ENCODE measurements at regions not wholly inside any gene's neighbourhood (a gene's known extent, or its start where the extent isn't known, plus 50 kb on each side); places are given as distances from the start of the nearest gene placed in this dataset.
A peak's percentile ranks its signal among the peaks of the same experiment; 100 is the strongest.
"Not testable (repeated sequence)": the region's sequence is repeated elsewhere in the genome, so short reads cannot be mapped to it uniquely, and the experiment has no call there.

DNA sequence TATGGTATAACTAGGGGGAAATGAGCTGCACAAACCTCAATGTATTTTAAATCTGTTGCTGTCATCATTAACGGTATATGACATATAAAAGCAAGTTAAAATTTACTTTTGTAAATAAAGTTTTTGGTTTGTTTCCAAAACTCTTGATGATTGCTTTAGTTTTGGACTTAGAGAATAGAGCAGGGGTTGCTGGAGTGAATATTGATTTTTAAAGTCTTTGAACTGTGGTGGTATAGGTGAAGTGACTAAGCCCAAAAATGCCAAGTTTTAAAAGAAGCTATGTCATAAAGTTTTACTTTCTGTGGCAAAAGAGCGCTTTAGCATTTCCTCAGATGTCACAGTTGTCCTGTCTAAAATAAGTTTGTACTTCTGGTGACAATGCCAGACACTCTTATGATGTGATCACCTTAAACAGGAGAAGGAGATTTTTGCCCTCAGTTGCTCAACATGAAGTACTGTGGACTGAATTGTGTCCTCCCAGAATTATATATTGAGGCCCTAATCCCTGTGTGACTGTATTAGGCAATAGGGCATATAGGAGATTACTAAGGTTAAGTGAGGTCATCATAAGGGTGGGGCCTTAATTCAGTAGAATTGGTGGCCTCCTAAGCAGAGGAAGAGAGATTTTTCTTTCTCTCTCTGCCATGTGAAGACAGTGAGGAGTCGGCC, 175.2 kb upstream of the PLGLB1 start:
- DNase-seq (ENCODE audit: low read depth in 2 of 2), result not testable (repeated sequence)

DNA sequence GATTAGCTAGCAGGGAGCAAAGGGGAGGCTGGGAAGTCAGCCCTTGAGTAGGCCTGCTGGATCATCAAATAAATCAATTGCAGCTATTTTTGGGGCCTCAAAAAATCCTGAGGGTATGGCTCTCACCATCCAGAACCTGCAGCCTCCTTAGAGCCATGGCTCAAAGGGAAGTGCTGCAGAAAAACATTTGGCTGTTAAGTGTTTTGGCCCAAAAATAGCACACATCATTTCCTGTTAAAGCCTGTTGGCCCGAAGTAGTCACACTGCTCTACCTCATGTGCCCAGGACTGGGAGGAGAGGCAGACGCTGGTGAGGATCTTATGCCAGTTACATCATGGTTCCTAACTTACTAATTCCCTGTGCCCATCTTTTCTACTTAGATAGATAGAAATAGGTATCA, 176.8 kb upstream of the PLGLB1 start:
- DNase-seq (ENCODE audit: low read depth in 2 of 2), result not testable (repeated sequence)

DNA sequence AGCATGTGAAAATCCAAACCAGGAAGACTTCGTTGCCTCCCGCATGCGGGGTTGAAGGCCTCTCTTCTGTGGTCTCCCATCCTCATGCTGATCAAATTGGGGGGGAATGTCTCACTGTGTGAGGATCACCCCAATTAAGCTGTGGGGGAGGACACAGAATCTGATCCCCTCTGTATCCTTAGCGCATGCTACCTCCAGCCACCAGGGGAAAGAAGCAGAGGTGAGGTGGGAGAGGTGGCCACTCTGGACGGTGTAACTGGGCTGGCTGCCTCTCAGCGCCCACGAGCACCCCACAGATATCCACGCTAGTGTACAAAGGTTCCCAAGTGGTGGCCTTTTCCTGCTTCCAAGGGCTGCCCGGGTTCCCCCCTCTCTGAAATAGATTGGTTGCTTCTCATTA, 177.6 kb upstream of the PLGLB1 start:
- DNase-seq (ENCODE audit: low read depth in 2 of 2), result not testable (repeated sequence)

DNA sequence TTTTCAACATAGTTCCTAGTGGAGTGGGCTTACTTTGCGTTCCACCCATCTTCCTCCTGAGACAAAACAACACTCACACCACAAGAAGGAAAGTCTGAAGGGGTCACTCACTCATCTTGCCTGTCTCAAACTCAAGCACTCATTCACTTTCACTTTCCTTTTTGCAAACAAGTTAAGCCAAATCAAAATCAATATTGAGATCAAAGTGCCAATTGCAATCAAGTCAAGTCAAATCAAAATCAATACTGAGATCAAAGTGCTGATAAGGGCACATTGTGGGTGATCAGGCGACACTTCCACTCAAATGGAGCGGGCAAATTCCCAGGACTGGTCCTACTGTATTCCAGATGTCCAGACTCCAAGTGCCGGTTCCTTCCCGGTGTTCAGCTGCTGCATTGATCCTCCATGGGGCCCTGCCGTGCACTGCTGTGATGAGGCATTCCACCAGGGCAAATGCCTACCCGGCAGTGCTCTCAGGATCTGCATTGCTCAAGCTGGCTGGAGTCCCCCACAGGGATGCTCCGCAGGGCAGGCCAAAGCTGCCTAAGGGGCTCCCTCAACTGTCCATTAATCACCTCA, 183.0 kb upstream of the PLGLB1 start:
- DNase-seq (ENCODE audit: low read depth in 2 of 2), result not testable (repeated sequence)

DNA sequence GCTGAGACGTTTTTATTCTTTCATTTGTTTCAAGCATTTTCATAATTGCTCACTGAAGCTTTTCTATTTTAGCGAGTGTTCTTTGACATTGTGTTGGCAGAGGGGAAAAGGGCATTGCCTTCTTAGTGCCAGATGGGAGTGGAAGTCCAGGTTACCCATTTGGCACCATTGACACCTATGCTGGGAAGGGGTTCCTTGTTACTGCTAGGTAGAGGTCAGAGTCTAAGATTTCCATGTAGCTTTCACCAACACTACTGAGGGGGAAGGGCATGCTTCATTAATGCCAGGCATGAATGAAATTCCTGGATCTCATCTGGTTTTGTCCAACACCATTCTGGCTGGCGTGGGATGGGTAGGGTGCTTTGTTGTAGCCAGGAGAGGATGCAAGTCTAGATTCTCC, 191.3 kb upstream of the PLGLB1 start:
- not testable (repeated sequence) for DNase-seq (ENCODE audit: low read depth in 2 of 2)

DNA sequence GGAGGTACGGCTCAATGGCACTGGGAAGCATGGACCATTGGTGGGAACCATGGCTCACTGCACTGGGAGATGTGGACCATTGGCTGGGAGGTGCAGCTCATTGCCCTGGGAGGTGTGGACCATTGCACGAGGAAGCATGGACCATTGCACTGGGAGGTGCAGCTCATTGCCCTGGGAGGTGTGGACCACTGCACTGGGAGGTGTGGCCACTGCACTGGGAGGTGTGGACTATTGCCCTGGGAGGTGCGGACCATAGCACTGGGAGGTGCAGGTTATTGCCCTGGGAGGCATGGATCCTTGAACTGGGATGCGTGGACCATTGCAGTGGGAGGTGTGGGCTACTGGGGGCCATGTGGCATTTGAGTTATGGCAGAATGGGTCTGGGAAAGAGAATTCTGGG, 195.4 kb upstream of the PLGLB1 start:
- not testable (repeated sequence) for DNase-seq (ENCODE audit: low read depth in 2 of 2)

DNA sequence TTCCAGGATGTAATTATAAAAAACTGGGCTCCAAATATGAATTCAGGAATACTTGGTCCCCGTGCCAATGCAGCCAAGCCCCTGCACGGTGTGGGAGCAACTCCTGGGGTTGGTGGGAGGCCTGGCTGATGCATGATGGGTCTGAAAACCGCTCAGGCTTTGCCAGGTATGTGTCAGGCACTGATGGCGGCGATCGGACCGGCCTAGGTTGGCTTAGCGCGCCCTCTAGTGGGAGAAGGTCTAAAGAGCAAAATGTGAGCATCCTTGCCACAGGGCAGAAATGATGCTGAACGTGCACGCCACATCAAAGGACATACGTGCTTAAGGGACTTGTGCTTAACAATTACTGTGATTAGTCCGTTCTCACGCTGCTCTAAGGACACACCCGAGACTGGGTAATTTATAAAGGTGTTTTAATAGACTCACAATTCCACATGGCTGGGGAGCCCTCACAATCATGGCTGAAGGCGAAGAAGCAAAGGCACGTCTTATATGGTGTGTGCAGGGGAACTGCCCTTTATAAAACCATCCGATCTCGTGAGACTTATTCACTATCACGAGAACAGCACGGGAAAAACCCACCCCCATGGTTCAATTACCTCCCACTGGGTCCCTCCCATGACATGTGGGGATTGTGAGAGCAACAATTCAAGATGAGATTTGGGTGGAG, 196.2 kb upstream of the PLGLB1 start:
- not testable (repeated sequence) for DNase-seq (ENCODE audit: low read depth in 2 of 2)

DNA sequence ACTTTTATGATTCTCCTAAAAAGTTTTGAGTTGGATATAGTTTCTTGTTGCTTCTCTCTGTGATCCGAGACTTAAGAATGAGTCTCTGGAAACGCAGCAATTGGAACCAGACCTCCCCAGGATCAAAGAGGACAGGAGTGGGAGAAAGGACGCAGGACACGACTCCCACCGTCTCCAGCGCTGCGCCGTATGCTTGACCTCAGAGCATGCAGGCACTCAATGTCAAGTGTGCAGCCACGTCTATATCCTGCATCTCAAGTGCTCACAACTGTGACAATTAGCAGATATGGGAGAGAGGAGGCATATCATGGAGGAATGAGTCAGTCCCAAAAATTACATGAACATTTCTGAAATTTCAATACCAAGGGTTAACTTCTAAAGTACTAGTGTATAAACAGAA, 199.0 kb upstream of the PLGLB1 start:
- DNase-seq (ENCODE audit: low read depth in 2 of 2), result not testable (repeated sequence)

DNA sequence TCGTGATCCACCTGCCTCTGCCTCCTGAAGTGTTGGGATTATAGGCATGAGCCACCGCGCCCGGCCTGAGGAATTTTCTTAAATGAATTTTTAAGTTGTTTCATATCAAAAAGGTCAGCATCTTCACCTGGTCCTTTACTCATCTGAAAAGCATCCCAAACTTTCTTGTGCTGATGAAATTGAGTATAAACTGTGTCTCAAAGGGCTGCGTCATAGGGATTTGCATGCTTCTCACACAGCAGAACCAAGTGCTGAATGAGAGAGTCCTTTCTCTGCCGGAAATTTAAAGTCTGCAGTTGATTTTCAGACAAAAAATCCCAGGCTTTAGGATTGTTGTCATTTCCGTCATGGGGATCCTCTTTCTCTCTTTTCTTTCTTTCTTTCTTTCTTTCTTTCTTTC, 200.5 kb upstream of the PLGLB1 start:
- not testable (repeated sequence) for DNase-seq (ENCODE audit: low read depth in 2 of 2)

DNA sequence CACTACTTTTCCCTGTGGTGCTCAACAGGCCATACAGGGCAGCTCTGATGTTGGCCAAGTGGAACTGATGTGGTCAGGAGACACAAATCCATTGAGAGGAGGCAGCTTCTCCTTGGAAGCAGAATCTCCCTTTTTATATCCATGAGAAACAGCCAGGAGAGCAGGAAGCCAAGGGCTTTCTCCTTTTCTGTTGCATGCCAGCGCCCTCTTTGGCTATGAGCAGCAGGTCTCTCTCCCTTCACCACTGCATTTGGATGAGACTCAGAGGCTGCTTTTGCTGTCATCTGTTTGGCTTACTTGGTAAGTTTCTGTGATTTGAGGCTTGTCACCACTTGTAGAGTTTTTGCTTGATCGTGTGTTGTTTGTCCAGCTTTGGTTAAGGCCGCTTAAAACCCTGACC, 202.2 kb upstream of the PLGLB1 start:
- not testable (repeated sequence) for DNase-seq (ENCODE audit: low read depth in 2 of 2)

DNA sequence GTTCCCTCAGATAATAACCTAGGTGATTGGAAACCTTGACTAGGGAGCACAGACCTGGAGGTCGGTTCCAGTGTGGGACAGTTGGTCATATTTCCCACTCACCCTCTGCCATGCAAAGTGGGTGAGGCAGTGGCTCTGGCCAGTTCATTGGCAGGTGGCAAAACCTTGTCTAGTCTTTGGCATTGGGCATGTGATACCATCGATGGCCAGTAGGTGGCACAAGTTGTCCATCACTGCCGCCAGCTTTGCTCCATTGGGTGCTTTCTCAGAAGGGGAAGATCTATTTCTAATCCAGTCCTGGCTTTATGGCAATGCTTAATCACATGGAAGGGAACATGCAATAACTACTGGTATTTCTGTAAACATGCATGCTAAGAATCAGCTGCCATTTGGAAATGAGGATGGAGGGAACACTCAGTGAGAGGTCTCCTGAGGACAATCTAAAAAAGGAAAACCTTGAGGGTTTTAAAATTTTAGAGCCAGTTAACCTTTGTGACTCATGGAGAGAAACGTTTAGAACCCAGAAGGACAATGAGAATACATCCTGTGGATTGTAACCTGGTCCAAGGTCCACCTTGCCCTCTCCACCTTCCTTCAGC, 207.5 kb upstream of the PLGLB1 start:
- DNase-seq (ENCODE audit: low read depth in 2 of 2), result peak in 1 of 2 donors; percentile 3

DNA sequence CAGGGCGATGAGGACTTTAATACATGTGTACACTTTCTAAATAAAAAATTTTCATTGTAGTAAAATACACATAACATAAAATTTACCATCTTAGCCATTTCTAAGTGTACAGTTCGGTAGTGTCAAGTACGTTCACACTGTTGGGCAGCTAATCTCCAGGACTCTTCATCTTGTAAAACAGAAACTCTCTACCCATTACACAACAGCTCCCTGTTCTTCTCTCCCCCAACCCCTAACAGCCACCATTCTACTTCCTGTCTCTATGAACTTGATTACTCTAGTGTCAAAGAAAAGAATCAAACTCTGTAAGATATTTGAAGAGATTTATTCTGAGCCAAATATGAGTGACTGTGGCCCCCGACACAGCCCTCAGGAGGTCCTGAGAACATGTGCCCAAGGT, 208.3 kb upstream of the PLGLB1 start:
- DNase-seq (ENCODE audit: low read depth in 2 of 2), result not testable (repeated sequence)

DNA sequence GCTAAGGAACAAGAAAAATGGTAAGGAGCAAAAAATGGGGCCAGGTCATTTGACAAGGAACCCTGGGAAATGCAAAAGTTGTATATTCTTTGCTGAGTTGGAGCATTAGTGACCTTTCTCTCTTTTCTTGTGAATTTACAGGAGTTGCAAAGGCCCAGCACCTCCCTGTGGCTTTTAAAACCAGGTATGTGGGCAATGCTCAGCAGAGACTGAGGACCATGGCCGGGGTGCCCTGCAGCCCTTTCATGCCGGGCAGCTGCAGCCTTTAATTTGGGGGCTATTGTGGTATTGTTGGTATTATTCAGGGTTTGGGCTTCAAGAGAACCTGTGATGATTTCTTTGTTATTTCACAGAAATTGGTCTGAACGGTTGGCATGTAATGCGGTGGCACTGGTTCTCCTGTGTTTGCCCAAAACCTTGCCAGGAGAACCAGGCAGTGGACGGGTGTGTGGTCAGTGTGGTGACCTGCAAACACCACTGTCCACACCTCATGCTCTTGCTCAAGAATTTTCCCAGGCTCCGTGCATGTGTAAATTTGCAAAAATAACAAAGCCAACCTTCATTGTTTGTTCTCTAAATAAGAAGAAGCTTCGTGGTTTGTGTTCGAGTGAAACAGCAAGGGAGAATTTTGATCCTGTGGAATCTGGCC, 213.8 kb upstream of the PLGLB1 start:
- not testable (repeated sequence) for DNase-seq (ENCODE audit: low read depth in 2 of 2)

DNA sequence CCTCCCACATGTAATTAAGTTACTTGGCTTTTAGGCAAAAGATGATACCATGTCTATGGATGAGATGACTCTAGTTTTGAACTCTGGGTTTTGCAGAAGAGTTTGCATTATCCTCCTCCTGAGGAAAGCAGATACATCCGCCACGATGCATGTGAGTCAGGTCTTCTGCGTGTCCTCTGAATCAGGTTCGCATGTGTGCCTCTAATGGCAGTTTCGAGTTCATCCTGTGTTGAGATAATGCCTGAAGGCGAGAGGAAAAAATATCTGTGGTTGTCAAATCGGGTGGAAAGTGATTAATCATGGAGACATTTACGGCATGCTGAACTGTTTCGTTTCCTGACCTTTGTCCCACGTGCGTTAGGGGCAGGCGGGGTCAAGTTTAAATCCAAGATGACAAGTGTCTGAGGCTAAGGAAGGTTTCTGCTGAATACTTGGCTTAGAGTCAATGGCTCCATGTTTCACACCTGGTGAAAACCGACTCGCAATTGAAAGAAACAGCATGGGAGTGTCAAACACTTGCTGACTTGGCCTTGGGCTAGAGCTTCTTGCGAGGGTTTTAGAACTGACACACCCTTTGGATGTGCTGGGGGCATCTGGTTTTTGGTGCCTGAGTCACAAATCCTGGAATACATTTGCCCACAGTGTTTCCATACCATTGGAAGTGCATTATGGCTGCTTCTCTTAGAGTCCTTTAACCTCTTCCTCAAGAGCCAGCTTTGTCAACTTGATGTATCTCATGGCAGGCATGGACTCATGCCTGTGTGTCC, 216.1 kb upstream of the PLGLB1 start:
- DNase-seq (ENCODE audit: low read depth in 2 of 2), result peak in 1 of 2 donors; percentile 4

DNA sequence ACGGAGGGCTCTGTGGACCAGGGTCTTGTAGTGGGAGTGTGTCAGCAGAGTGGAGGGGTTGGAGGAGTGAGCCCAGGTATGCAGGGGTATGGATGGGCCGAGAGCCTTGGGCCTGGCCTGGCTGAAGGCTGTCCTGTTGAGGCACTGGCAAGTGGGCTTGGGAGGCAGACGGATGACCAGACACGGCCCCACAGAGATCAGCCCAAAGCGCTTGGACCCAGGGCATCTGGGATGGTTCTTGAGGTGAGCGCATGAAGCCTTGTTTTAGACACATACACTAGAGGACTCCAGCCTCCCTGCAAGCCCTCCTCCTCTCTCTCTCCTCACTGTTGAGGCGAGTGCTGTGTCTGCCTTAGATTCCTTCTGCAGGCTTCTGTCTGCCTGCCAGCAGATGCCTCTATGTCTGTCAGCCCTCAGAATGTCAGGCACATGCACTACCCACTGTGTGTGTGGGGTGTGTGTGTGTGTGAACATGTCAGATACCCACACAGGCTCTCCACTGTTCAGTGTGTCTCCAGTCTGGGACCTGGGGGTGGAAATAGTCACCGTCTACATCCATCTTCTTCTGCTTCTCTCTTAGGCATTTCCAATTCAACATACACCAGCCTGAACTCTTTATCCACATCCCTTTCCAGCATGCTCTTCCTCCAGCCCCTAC, 218.0 kb upstream of the PLGLB1 start:
- not testable (repeated sequence) for DNase-seq (ENCODE audit: low read depth in 2 of 2)

DNA sequence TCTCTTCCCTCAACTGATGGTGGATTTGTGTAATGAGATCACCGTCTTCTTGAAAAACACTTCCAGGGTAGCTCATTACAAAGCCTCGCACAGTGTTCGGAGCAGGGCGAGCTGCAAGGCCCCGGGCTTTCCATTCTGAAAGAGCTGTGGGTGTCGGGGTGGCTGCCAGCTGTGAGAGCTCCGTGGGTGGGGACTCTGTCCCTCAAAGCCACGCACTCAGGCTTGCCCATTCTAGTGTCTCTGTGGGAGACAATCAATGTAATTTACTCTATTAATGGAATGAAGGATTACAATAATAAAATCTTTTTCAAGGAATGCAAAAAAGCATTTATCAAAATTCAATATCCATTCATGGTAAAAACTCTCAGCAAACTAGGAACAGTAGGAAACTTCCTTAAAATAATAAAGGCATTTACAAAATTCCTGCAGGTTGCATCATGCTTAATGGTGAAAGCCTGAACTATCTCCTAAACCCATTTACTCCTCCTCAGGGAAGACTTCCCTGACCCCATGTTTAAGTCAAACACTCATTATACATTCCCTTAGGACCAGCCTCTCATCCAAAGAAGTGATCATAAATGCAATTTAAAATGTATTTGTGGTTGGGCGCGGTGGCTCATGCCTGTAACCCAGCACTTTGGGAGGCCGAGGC, 224.5 kb upstream of the PLGLB1 start:
- not testable (repeated sequence) for DNase-seq (ENCODE audit: low read depth in 2 of 2)

DNA sequence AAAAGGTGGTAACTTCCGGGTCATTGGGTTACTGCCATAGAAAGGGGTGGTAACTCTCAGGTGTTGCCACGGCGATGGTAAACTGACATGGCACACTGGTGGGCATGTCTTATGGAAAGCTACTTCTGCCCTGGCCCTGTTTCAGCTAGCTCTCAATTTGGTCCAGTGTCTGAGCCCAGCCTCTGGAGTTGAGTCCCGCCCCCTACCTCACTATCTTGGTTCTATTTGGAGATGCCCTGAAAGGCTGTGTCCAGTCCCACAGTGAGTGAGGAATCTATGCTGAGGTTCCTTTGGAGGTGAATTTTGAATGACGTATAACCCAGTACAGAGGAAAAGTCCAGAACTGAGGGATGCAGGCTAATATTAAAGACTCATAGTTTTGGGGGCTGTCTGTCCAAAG, 230.4 kb upstream of the PLGLB1 start:
- DNase-seq (ENCODE audit: low read depth in 2 of 2), result not testable (repeated sequence)

DNA sequence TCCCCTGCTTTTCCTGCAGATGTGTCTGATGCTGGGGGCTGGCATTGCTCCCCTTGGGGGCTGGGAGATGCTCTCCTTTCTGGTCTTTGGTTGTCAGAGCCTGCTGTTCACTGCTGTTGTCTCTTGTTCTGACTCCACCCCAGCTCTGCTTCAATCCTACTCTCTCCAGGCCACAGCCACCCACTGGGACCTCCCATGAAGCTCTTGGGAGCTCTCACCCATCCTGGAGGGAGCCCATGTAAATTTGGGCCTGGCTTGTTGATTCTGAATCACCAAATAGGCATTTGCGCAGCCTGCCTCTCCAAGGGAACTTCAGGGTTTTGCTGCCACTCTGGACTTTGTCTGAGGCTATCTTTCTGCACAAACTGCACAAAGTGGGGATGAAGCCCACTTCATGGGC, 232.9 kb upstream of the PLGLB1 start:
- not testable (repeated sequence) for DNase-seq (ENCODE audit: low read depth in 2 of 2)

DNA sequence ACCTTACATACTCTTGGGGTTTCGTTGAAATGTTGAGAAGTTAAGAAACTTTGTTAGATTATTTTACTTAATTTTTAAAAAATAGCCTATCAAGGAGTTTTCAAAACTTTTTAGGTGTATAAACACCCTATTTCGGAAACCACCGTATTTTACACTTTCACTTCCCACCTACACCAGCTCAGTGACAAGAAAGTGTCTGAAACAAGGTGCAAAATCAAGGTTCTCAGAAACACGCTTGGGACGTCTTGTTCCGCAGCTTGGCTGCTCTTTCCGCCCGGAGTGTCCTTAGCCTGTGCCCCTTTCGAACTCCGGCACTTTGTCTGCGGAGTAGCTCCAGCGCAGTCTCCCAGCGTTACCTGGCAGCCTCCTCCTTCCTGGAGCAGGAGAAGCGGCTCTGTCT, 233.8 kb upstream of the PLGLB1 start:
- DNase-seq (ENCODE audit: low read depth in 2 of 2), result not testable (repeated sequence)

DNA sequence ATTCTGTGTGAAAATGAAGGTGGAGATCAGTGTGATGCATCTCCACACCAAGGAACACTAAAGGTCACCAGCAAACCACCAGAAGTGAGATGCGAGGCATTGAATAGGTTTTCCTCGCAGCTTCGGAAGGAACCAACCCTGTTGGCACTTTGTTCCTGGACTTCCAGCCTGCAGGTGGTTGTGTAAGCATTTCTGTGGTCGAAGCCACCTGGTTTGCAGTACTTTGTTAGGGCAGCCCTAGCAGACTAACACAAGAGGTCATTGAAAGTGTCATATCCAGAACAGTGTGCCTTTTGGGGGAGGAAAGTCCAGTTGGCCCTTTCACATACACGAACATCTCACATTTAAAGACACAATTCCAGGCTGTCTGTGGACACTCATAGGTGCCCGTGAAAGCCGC, 237.2 kb upstream of the PLGLB1 start:
- DNase-seq (ENCODE audit: low read depth in 2 of 2), result not testable (repeated sequence)

All from lung microvascular endothelial cell (primary cell).